HG03469 (cell line): ENCODE measurements at regions not wholly inside any gene's neighbourhood (a gene's known extent, or its start where the extent isn't known, plus 50 kb on each side); places are given as distances from the start of the nearest gene placed in this dataset.
A peak's percentile ranks its signal among the peaks of the same experiment; 100 is the strongest.
"Not testable (repeated sequence)": the region's sequence is repeated elsewhere in the genome, so short reads cannot be mapped to it uniquely, and the experiment has no call there.

ENCODE experiments used
- ATAC-seq: cut with Tn5 transposase; IDR thresholded peaks from one replicate; pipeline ENCODE4 v1.9.1; 2021; ENCODE audit warnings: mild to moderate bottlenecking, moderate library complexity, moderate number of reproducible peaks; ENCODE audit not compliant: unreplicated experiment

GRCh38 chr7:143704813-143705212 is 52.7 kb downstream of the CTAGE6 start:
- ATAC-seq = not testable (repeated sequence)

GRCh38 chr7:143700759-143701699 is 56.5 kb downstream of the CTAGE6 start:
- peak; percentile 97 for ATAC-seq
